Natural killer cell treated with Interleukin-12 subunit alpha and Interleukin-12 subunit beta and Interleukin-15 and Interleukin-18, amount 100 ng/mL, for 72 hours (primary cell): ENCODE measurements at regions not wholly inside any gene's neighbourhood (a gene's known extent, or its start where the extent isn't known, plus 50 kb on each side); places are given as distances from the start of the nearest gene placed in this dataset.
"Not testable (repeated sequence)": the region's sequence is repeated elsewhere in the genome, so short reads cannot be mapped to it uniquely, and the experiment has no call there.

Experiments used
- ATAC-seq, 2 donors: fragments of 150-1000 bp; cut with Tn5 transposase in 1 of 2; sonication (Bioruptor Pico), chemical (Tn5 transposase) in 1 of 2; 2 replicates each; pipeline ENCODE4 v1.10.0; 2021
- DNase-seq: peaks from one replicate; pipeline ENCODE4 v3.0.0; 2022; ENCODE audit warnings: low spot score
- H3K27ac Mint-ChIP-seq, 2 donors: 1 replicate in 1 of 2; 2 replicates in 1 of 2; pipeline ENCODE4 v1.8.0; 2022; ENCODE audit warnings: mixed read lengths in 2 of 2, mild to moderate bottlenecking in 1 of 2, moderate library complexity in 1 of 2
- H3K27me3 Mint-ChIP-seq, 2 donors: 1 replicate in 1 of 2; 2 replicates in 1 of 2; pipeline ENCODE4 v1.8.0; 2022; ENCODE audit warnings: mixed read lengths in 2 of 2
- H3K36me3 Mint-ChIP-seq: one replicate; pipeline ENCODE4 v1.8.0; 2022; ENCODE audit warnings: mixed read lengths
- H3K4me1 Mint-ChIP-seq, 2 donors: 1 replicate in 1 of 2; 2 replicates in 1 of 2; pipeline ENCODE4 v1.8.0; 2022; ENCODE audit warnings: low read depth in 2 of 2, mixed read lengths in 2 of 2, mild to moderate bottlenecking in 1 of 2
- H3K4me3 Mint-ChIP-seq: one replicate; pipeline ENCODE4 v1.8.0; 2022; ENCODE audit warnings: mixed read lengths
- H3K9me3 Mint-ChIP-seq: 2 replicates; pipeline ENCODE4 v1.8.0; 2022; ENCODE audit warnings: mixed read lengths

- no peak for DNase-seq
- Mint-ChIP-seq H3K4me1 (no peaks in the 10 kb centered on the region), H3K4me3 (no peak overlapping the region), H3K27ac (no peak overlapping the region), H3K36me3 (peaks cover 20% of the 10 kb centered on the region), H3K27me3 (no peaks in the 10 kb centered on the region), H3K9me3 (peaks cover 20% of the 10 kb centered on the region)
- ATAC-seq = no peak
Observed at GRCh38 chr2:14081521-14081920, 551.0 kb upstream of the LRATD1 start.

DNA sequence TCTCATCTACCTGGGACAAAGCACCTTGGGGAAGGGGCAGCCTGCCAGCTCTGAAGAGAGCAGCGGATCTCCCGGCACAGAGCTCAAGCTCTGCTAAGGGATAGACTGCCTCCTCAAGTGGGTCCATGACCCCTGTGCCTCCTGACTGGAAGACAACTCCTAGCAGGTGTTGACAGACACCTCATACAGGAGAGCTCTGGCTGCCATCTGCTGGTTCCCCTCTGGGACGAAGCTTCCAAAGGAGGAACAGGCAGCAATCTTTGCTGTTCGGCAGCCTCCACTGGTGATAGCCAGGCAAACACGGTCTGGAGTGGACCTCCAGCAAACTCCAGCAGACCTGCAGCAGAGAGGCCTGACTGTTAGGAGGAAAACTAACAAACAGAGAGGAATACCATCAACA is 549.9 kb upstream of the LRATD1 start:
- ATAC-seq (no peak), DNase-seq (no peak)
- peaks cover 20% of the 10 kb centered on the region for H3K36me3 Mint-ChIP-seq
- no peaks in the 10 kb centered on the region for H3K4me1 Mint-ChIP-seq
- no peaks in the 10 kb centered on the region for H3K27me3 Mint-ChIP-seq
- peaks cover 23% of the 10 kb centered on the region for H3K9me3 Mint-ChIP-seq
- no peak overlapping the region for H3K4me3 Mint-ChIP-seq
- no peak overlapping the region for H3K27ac Mint-ChIP-seq

- no peak for ATAC-seq
- H3K27me3 Mint-ChIP-seq = no peaks in the 10 kb centered on the region
- DNase-seq = no peak
- H3K4me1 Mint-ChIP-seq = no peaks in the 10 kb centered on the region
- H3K4me3 Mint-ChIP-seq = no peak overlapping the region
- H3K27ac Mint-ChIP-seq = no peak overlapping the region
- H3K36me3 Mint-ChIP-seq = peaks cover 7% of the 10 kb centered on the region
- H3K9me3 Mint-ChIP-seq = peaks cover 3% of the 10 kb centered on the region
Observed at GRCh38 chr2:14094592-14094991, 537.9 kb upstream of the LRATD1 start.

DNA sequence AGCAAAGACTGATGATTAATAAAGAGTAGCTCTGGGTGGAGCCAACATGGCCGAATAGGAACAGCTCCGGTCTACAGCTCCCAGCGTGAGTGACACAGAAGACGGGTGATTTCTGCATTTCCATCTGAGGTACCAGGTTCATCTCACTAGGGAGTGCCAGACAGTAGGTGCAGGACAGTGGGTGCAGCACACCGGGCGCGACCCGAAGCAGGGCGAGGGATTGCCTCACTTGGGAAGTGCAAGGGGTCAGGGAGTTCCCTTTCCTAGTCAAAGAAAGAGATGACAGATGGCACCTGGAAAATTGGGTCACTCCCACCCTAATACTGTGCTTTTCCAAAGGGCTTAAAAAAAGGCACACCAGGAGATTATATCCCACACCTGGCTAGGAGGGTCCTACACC is 533.4 kb upstream of the LRATD1 start:
- peaks cover 12% of the 10 kb centered on the region for H3K36me3 Mint-ChIP-seq
- not testable (repeated sequence) for H3K4me3 Mint-ChIP-seq, H3K4me1 Mint-ChIP-seq, H3K27me3 Mint-ChIP-seq, ATAC-seq, H3K27ac Mint-ChIP-seq, DNase-seq
- peaks cover 13% of the 10 kb centered on the region for H3K9me3 Mint-ChIP-seq

DNA sequence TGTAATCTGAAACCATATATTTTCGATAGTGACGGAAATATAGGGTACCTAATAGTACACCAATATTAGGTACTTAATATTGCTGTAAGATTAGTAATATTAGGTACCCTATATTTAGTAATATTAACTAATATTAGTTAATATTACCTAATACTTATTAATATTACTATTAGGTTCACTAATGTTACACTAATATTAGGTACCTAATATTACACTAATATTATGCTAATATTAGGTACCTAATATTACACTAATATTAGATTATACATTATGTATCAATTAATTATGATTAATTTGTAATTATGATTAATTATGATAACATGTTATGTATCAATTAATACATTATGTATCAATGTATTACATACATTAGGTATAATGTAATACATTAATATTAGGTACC is 518.2 kb upstream of the LRATD1 start:
- peaks cover 2% of the 10 kb centered on the region for H3K9me3 Mint-ChIP-seq
- no peaks in the 10 kb centered on the region for H3K27me3 Mint-ChIP-seq
- DNase-seq (no peak), ATAC-seq (no peak)
- no peak overlapping the region for H3K4me3 Mint-ChIP-seq
- no peak overlapping the region for H3K27ac Mint-ChIP-seq
- H3K4me1 Mint-ChIP-seq = no peaks in the 10 kb centered on the region
- H3K36me3 Mint-ChIP-seq = no peaks in the 10 kb centered on the region

- DNase-seq (no peak), ATAC-seq (no peak)
- H3K27ac Mint-ChIP-seq = no peak overlapping the region
- peaks cover 18% of the 10 kb centered on the region for H3K9me3 Mint-ChIP-seq
- H3K4me3 Mint-ChIP-seq = no peak overlapping the region
- H3K36me3 Mint-ChIP-seq = no peaks in the 10 kb centered on the region
- no peaks in the 10 kb centered on the region for H3K4me1 Mint-ChIP-seq
- H3K27me3 Mint-ChIP-seq = no peaks in the 10 kb centered on the region
Observed at GRCh38 chr2:14120376-14120775, 512.1 kb upstream of the LRATD1 start.

- DNase-seq (no peak), ATAC-seq (no peak)
- no peaks in the 10 kb centered on the region for H3K4me1 Mint-ChIP-seq
- H3K36me3 Mint-ChIP-seq = no peaks in the 10 kb centered on the region
- H3K9me3 Mint-ChIP-seq = peaks cover 29% of the 10 kb centered on the region
- no peaks in the 10 kb centered on the region for H3K27me3 Mint-ChIP-seq
- H3K4me3 Mint-ChIP-seq = no peak overlapping the region
- H3K27ac Mint-ChIP-seq = no peak overlapping the region
Observed at GRCh38 chr2:14123436-14124103, 508.9 kb upstream of the LRATD1 start.

DNA sequence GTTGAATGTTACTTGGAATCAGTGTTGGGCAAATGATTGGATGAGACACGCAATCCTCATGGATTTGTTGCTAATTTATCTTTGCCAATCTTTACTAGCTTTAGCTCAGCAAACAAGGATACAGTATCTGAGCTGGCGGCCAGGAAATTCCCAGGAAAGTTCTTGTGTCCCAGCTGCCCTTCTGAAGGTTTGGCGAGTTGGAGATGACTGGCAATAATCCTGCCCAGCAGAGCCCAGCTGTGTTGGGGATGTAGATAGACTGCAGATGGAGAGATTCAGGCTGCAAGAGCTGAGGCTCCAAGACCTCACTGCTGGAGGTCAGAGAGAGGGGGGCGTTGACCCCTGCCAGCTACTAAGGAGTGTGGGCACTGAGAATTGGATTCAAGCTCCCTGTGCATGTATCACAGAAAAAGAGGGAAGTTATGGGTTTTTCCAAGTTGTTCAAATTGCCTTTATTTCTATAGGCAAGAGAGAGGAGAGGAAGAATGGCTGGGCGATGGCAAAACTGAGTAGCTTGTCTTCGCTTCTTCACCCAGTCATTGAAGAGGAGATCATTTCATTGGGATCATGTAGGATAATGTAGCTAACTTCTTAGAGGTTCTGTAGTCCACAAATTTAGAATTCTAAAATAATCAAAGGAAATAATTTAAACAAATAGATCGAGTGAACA is 506.8 kb upstream of the LRATD1 start:
- Mint-ChIP-seq H3K4me1 (no peaks in the 10 kb centered on the region), H3K9me3 (peaks cover 23% of the 10 kb centered on the region), H3K27ac (no peak overlapping the region), H3K4me3 (no peak overlapping the region), H3K36me3 (no peaks in the 10 kb centered on the region), H3K27me3 (no peaks in the 10 kb centered on the region)
- ATAC-seq (no peak), DNase-seq (no peak)

GRCh38 chr2:14126846-14127245 is 505.7 kb upstream of the LRATD1 start:
- Mint-ChIP-seq H3K4me1 (no peaks in the 10 kb centered on the region), H3K36me3 (no peaks in the 10 kb centered on the region), H3K4me3 (no peak overlapping the region), H3K9me3 (peaks cover 17% of the 10 kb centered on the region), H3K27me3 (no peaks in the 10 kb centered on the region), H3K27ac (no peak overlapping the region)
- DNase-seq (no peak), ATAC-seq (no peak)

DNA sequence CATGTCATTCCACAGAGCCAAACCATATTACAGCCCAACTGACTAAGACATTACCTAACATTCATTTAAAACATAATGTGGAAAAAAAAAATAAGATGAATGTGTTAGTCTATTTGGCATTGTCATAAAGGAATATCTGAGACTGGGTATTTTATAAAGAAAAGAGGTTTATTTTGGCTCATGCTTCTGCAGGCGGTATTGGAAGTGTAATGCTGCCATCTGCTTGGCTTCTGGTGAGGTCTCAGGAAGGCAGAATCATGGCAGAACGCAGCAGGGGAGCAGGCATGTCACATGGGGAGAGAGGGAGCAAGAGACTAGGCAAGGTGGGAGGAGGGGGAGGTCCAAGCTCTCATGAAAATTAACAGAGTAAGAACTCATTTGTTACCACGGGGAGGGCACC is 504.8 kb upstream of the LRATD1 start:
- no peaks in the 10 kb centered on the region for H3K4me1 Mint-ChIP-seq
- H3K36me3 Mint-ChIP-seq = peaks cover under 1% of the 10 kb centered on the region
- H3K4me3 Mint-ChIP-seq = no peak overlapping the region
- H3K27ac Mint-ChIP-seq = no peak overlapping the region
- DNase-seq (no peak), ATAC-seq (no peak)
- H3K9me3 Mint-ChIP-seq = peaks cover 19% of the 10 kb centered on the region
- no peaks in the 10 kb centered on the region for H3K27me3 Mint-ChIP-seq

GRCh38 chr2:14132386-14132785 is 500.1 kb upstream of the LRATD1 start:
- H3K4me1 Mint-ChIP-seq = no peaks in the 10 kb centered on the region
- no peak overlapping the region for H3K27ac Mint-ChIP-seq
- H3K4me3 Mint-ChIP-seq = no peak overlapping the region
- no peaks in the 10 kb centered on the region for H3K27me3 Mint-ChIP-seq
- ATAC-seq (no peak), DNase-seq (no peak)
- peaks cover 29% of the 10 kb centered on the region for H3K9me3 Mint-ChIP-seq
- peaks cover 20% of the 10 kb centered on the region for H3K36me3 Mint-ChIP-seq

DNA sequence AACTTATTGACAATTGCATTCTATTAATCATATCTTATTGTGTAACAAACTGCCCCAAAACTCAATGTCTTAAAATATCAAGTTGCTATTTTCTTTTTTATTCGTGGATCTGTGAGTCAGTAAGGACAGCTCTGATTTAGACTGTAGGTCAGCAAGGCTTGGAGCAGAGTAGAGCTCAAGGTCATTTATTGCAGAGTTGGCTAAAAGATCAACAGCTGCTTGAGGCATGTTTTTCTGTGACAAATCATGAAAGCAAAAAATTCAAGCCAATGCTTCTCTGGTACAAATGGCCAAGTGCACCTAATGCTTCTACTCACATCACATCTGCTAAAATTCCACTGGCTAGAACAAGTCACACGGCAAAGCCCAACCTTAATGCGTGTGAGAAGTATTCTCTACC is 497.7 kb upstream of the LRATD1 start:
- Mint-ChIP-seq H3K36me3 (peaks cover 20% of the 10 kb centered on the region), H3K9me3 (peaks cover 24% of the 10 kb centered on the region), H3K27me3 (no peaks in the 10 kb centered on the region), H3K4me3 (no peak overlapping the region), H3K4me1 (no peaks in the 10 kb centered on the region), H3K27ac (no peak overlapping the region)
- ATAC-seq (no peak), DNase-seq (no peak)

DNA sequence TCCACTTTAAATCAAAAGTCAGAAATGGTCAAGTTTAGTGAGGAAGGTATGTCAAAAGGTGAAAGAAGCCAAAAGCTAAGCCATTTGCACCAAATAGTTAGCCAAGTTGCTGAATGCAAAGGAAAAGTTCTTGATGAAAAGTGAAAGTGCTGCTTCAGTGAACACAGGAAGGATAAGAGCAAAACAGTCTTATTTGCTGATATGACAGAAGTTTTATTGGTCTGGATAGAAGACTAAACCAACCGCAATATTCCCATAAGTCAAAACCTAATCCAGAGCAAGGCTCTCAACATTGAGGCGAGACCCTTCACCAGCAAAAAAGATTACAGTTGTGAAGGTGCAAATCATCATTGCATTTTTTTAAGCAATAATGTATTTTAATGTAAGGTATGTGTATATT is 496.5 kb upstream of the LRATD1 start:
- H3K4me3 Mint-ChIP-seq = no peak overlapping the region
- no peaks in the 10 kb centered on the region for H3K27me3 Mint-ChIP-seq
- H3K4me1 Mint-ChIP-seq = no peaks in the 10 kb centered on the region
- H3K9me3 Mint-ChIP-seq = peaks cover 24% of the 10 kb centered on the region
- H3K27ac Mint-ChIP-seq = no peak overlapping the region
- DNase-seq = no peak
- peaks cover 20% of the 10 kb centered on the region for H3K36me3 Mint-ChIP-seq
- no peak for ATAC-seq

DNA sequence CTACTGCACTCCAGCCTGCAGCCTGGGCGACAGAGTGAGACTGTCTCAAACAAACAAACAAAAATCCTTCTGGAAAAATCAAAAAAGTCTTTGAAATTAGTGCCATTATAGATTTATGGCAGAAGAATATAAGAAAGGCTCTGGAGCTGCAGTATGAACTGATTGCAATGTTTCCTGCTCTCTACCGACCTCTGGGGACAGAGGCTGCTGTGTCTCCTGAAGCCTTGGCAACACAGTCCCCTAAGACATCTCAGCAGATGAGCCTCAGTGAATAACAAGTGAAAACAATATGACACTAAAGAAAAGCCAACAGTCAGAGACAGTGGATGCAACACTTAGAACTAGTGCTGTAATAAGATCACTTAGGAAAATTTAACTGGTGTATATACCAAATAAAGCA is 494.9 kb upstream of the LRATD1 start:
- H3K27ac Mint-ChIP-seq = no peak overlapping the region
- no peak for DNase-seq
- H3K4me3 Mint-ChIP-seq = no peak overlapping the region
- H3K4me1 Mint-ChIP-seq = no peaks in the 10 kb centered on the region
- ATAC-seq = no peak
- H3K9me3 Mint-ChIP-seq = peaks cover 30% of the 10 kb centered on the region
- H3K36me3 Mint-ChIP-seq = peaks cover 20% of the 10 kb centered on the region
- no peaks in the 10 kb centered on the region for H3K27me3 Mint-ChIP-seq
